ENCODE measurements at regions not wholly inside any gene's neighbourhood (a gene's known extent, or its start where the extent isn't known, plus 50 kb on each side); places are given as distances from the start of the nearest gene placed in this dataset.

- no peak for DNase-seq (ENCODE audit: low spot score)
Measured at GRCh38 chr9:88754886-88755285, 219.9 kb downstream of the NXNL2 start.

GRCh38 chr9:88757406-88758010, 222.5 kb downstream of the NXNL2 start:
- DNase-seq (ENCODE audit: low spot score) = no peak

- DNase-seq (ENCODE audit: low spot score) = no peak
Measured at GRCh38 chr9:88759364-88759763, 224.4 kb downstream of the NXNL2 start.

- DNase-seq (ENCODE audit: low spot score) = no peak
Measured at GRCh38 chr9:88766778-88767503, 224.3 kb upstream of the S1PR3 start.

GRCh38 chr9:88767504-88767790, 223.8 kb upstream of the S1PR3 start:
- no peak for DNase-seq (ENCODE audit: low spot score)

- DNase-seq (ENCODE audit: low spot score) = no peak
Measured at GRCh38 chr9:88772575-88772974, 218.7 kb upstream of the S1PR3 start.

- DNase-seq (ENCODE audit: low spot score) = no peak
Measured at GRCh38 chr9:88773126-88773525, 218.1 kb upstream of the S1PR3 start.

- no peak for DNase-seq (ENCODE audit: low spot score)
Measured at GRCh38 chr9:88773627-88774244, 217.5 kb upstream of the S1PR3 start.

- no peak for DNase-seq (ENCODE audit: low spot score)
Measured at GRCh38 chr9:88775037-88775471, 216.2 kb upstream of the S1PR3 start.

- DNase-seq (ENCODE audit: low spot score) = no peak
Measured at GRCh38 chr9:88775559-88775958, 215.7 kb upstream of the S1PR3 start.

- no peak for DNase-seq (ENCODE audit: low spot score)
Measured at GRCh38 chr9:88775966-88776365, 215.3 kb upstream of the S1PR3 start.

GRCh38 chr9:88776717-88777497, 214.4 kb upstream of the S1PR3 start:
- DNase-seq (ENCODE audit: low spot score) = no peak

GRCh38 chr9:88777498-88778312, 213.6 kb upstream of the S1PR3 start:
- DNase-seq (ENCODE audit: low spot score) = no peak

- no peak for DNase-seq (ENCODE audit: low spot score)
Measured at GRCh38 chr9:88781628-88782391, 209.5 kb upstream of the S1PR3 start.

GRCh38 chr9:88782931-88783710, 208.1 kb upstream of the S1PR3 start:
- DNase-seq (ENCODE audit: low spot score) = no peak

GRCh38 chr9:88783711-88784083, 207.6 kb upstream of the S1PR3 start:
- DNase-seq (ENCODE audit: low spot score) = no peak

- no peak for DNase-seq (ENCODE audit: low spot score)
Measured at GRCh38 chr9:88784960-88785359, 206.3 kb upstream of the S1PR3 start.

GRCh38 chr9:88786291-88787079, 204.8 kb upstream of the S1PR3 start:
- no peak for DNase-seq (ENCODE audit: low spot score)

- no peak for DNase-seq (ENCODE audit: low spot score)
Measured at GRCh38 chr9:88789785-88790184, 201.5 kb upstream of the S1PR3 start.
